HL-60 (cell line): ENCODE measurements at regions not wholly inside any gene's neighbourhood (a gene's known extent, or its start where the extent isn't known, plus 50 kb on each side); places are given as distances from the start of the nearest gene placed in this dataset.

ENCODE experiments used
- POLR2AphosphoS5 ChIP-seq: IDR thresholded peaks from 2 replicates; pipeline ENCODE4 v1.6.1; 2012; ENCODE audit warnings: low read depth
- SPI1 ChIP-seq: IDR thresholded peaks from 2 replicates; pipeline ENCODE4 v1.6.1; 2012; ENCODE audit warnings: low read depth, mild to moderate bottlenecking, borderline replicate concordance
- TF ChIP-seq, protein P1 (sequence below): IDR thresholded peaks from one replicate; pipeline ENCODE4 v1.5.1; 2011; ENCODE audit warnings: low read length, control low read depth, inconsistent platforms; ENCODE audit not compliant: insufficient read depth
- TF ChIP-seq, protein P2 (sequence below): IDR thresholded peaks from 2 replicates; pipeline ENCODE4 v1.6.1; 2012; ENCODE audit warnings: low read depth; ENCODE audit not compliant: insufficient replicate concordance

DNA sequence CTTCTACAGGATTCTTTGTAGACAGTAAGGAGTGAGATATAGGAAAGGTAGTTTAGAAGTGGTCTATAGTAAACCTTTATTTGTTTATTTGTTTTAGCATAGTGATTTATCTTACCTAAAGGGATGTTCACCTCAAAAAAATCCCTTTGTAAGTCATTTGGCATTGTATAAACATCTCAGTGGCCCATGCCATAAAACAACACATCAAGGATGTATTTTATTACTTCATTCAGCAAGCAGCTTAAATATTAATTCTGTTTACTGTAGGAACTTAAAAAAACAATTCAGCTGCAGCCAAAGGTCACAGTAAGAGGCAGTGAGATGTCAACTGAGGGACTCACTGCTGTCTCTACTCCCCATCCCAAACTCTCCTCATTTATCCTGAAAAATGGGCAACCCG, 452.7 kb downstream of the HINT1 start:
- TF ChIP-seq, protein P1, sequence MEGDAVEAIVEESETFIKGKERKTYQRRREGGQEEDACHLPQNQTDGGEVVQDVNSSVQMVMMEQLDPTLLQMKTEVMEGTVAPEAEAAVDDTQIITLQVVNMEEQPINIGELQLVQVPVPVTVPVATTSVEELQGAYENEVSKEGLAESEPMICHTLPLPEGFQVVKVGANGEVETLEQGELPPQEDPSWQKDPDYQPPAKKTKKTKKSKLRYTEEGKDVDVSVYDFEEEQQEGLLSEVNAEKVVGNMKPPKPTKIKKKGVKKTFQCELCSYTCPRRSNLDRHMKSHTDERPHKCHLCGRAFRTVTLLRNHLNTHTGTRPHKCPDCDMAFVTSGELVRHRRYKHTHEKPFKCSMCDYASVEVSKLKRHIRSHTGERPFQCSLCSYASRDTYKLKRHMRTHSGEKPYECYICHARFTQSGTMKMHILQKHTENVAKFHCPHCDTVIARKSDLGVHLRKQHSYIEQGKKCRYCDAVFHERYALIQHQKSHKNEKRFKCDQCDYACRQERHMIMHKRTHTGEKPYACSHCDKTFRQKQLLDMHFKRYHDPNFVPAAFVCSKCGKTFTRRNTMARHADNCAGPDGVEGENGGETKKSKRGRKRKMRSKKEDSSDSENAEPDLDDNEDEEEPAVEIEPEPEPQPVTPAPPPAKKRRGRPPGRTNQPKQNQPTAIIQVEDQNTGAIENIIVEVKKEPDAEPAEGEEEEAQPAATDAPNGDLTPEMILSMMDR = no peak
- no peak for TF ChIP-seq POLR2AphosphoS5
- TF ChIP-seq, protein P2, sequence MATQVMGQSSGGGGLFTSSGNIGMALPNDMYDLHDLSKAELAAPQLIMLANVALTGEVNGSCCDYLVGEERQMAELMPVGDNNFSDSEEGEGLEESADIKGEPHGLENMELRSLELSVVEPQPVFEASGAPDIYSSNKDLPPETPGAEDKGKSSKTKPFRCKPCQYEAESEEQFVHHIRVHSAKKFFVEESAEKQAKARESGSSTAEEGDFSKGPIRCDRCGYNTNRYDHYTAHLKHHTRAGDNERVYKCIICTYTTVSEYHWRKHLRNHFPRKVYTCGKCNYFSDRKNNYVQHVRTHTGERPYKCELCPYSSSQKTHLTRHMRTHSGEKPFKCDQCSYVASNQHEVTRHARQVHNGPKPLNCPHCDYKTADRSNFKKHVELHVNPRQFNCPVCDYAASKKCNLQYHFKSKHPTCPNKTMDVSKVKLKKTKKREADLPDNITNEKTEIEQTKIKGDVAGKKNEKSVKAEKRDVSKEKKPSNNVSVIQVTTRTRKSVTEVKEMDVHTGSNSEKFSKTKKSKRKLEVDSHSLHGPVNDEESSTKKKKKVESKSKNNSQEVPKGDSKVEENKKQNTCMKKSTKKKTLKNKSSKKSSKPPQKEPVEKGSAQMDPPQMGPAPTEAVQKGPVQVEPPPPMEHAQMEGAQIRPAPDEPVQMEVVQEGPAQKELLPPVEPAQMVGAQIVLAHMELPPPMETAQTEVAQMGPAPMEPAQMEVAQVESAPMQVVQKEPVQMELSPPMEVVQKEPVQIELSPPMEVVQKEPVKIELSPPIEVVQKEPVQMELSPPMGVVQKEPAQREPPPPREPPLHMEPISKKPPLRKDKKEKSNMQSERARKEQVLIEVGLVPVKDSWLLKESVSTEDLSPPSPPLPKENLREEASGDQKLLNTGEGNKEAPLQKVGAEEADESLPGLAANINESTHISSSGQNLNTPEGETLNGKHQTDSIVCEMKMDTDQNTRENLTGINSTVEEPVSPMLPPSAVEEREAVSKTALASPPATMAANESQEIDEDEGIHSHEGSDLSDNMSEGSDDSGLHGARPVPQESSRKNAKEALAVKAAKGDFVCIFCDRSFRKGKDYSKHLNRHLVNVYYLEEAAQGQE = no peak
- TF ChIP-seq SPI1 = no peak
